ENCODE measurements at regions not wholly inside any gene's neighbourhood (a gene's known extent, or its start where the extent isn't known, plus 50 kb on each side); places are given as distances from the start of the nearest gene placed in this dataset.

DNA sequence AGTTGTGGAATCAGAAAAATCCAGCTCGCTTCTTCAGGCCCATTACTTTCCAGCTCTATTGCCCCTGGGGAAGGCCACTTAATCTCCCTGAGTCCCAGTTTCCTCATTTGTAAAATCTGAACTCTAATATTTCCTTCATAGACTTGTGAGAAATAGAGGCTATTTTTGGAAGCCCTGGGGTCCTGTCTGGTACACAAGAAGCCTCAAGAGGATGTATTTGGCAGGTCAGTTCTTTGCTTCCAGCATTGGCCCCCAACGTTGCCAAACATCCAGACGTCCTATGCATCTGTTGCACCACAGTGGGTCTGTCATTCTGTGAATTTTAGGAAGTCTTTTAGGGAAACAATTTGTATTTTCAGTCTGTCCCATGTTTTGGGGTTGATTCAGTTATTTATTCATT is 525.9 kb downstream of the EBF1 start:
- Histone ChIP-seq H3K4me3 (ENCODE audit: low read depth, low read length, poor library complexity, severe bottlenecking) (no peak overlapping the region), H3K79me2 (ENCODE audit: insufficient read depth, low read length) (no peaks in the 10 kb centered on the region), H2AFZ (ENCODE audit: low read length) (no peak overlapping the region), H3F3A (ENCODE audit: insufficient read depth, low read length) (no peaks in the 10 kb centered on the region), H3K4me2 (ENCODE audit: low read length) (no peak overlapping the region), H3K4me1 (ENCODE audit: insufficient read depth, low read length, severe bottlenecking) (no peaks in the 10 kb centered on the region), H3K9ac (ENCODE audit: low read length) (no peak overlapping the region), H3K27ac (ENCODE audit: low read depth, low read length, poor library complexity, severe bottlenecking) (no peak overlapping the region), H3K9me2 (ENCODE audit: low read depth, low read length) (no peaks in the 10 kb centered on the region), H3K27me3 (ENCODE audit: insufficient read depth, low read length) (no peaks in the 10 kb centered on the region), H3K36me3 (ENCODE audit: insufficient read depth, low read length) (no peaks in the 10 kb centered on the region), H4K20me1 (ENCODE audit: insufficient read depth, low read length) (no peaks in the 10 kb centered on the region), H3K9me3 (ENCODE audit: low read length) (no peaks in the 10 kb centered on the region)
- TF ChIP-seq, protein P1, sequence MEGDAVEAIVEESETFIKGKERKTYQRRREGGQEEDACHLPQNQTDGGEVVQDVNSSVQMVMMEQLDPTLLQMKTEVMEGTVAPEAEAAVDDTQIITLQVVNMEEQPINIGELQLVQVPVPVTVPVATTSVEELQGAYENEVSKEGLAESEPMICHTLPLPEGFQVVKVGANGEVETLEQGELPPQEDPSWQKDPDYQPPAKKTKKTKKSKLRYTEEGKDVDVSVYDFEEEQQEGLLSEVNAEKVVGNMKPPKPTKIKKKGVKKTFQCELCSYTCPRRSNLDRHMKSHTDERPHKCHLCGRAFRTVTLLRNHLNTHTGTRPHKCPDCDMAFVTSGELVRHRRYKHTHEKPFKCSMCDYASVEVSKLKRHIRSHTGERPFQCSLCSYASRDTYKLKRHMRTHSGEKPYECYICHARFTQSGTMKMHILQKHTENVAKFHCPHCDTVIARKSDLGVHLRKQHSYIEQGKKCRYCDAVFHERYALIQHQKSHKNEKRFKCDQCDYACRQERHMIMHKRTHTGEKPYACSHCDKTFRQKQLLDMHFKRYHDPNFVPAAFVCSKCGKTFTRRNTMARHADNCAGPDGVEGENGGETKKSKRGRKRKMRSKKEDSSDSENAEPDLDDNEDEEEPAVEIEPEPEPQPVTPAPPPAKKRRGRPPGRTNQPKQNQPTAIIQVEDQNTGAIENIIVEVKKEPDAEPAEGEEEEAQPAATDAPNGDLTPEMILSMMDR (IDR thresholded peaks at IDR 0.05; ENCODE audit: low read length) = no peak
- TF ChIP-seq EZH2 (IDR thresholded peaks at IDR 0.05; ENCODE audit: borderline replicate concordance, low read length) = no peak

DNA sequence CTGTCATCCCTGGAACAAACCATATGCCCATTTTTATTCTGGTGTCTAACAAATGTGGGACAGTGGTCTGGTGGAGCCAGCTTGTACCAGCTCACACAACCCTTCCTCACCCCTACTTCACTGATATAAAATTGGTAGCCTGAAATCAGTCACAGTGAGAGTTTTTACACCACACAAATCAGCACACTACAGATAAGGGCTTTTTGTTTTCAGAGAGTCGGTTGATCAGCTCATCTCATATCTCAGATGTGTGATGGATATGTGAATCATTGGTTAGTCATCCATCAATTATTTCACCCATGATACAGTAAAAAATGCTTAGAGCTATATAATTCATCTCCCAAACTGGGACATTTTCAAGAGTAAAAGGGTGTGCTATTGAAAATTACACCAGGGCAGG is 529.2 kb downstream of the EBF1 start:
- H3K36me3 ChIP-seq (ENCODE audit: insufficient read depth, low read length) = no peaks in the 10 kb centered on the region
- TF ChIP-seq, protein P1 (IDR thresholded peaks at IDR 0.05; ENCODE audit: low read length) = no peak
- TF ChIP-seq EZH2 (IDR thresholded peaks at IDR 0.05; ENCODE audit: borderline replicate concordance, low read length) = no peak
- no peak overlapping the region for H3K4me3 ChIP-seq (ENCODE audit: low read depth, low read length, poor library complexity, severe bottlenecking)

DNA sequence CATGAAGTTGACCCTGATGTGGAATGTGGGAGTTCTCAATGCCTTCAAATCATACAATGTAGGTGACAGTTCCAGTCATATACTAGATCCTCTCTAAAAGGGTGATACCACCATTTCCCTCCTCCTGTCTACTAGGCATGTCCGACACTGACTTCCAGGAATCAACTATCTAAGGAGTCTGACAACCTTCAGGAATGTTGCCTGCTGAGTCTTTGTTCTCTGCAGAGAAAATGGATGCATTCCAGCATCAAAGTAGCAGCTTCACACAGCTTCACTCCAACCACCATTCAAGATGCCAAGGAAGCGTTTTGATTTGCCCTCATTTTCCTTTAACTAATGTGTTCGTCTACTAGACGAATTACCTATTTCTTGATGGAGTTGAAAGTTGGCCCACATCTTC is 530.2 kb downstream of the EBF1 start:
- Histone ChIP-seq H3K4me3 (ENCODE audit: low read depth, low read length, poor library complexity, severe bottlenecking) (no peak overlapping the region), H3K9ac (ENCODE audit: low read length) (no peak overlapping the region), H3K36me3 (ENCODE audit: insufficient read depth, low read length) (no peaks in the 10 kb centered on the region), H3K4me1 (ENCODE audit: insufficient read depth, low read length, severe bottlenecking) (peaks cover 6% of the 10 kb centered on the region), H4K20me1 (ENCODE audit: insufficient read depth, low read length) (no peaks in the 10 kb centered on the region), H3F3A (ENCODE audit: insufficient read depth, low read length) (no peaks in the 10 kb centered on the region), H3K9me3 (ENCODE audit: low read length) (no peaks in the 10 kb centered on the region), H3K27me3 (ENCODE audit: insufficient read depth, low read length) (no peaks in the 10 kb centered on the region; the same call in 1 of the 2 replicates), H2AFZ (ENCODE audit: low read length) (no peak overlapping the region), H3K27ac (ENCODE audit: low read depth, low read length, poor library complexity, severe bottlenecking) (no peak overlapping the region), H3K79me2 (ENCODE audit: insufficient read depth, low read length) (no peaks in the 10 kb centered on the region), H3K9me2 (ENCODE audit: low read depth, low read length) (no peaks in the 10 kb centered on the region), H3K4me2 (ENCODE audit: low read length) (no peak overlapping the region)
- no peak for TF ChIP-seq EZH2 (IDR thresholded peaks at IDR 0.05; ENCODE audit: borderline replicate concordance, low read length)

More for the DNA sequence above, 529.2 kb downstream of the EBF1 start:
- Histone ChIP-seq H3K27me3 (ENCODE audit: insufficient read depth, low read length) (no peaks in the 10 kb centered on the region; the same call in 1 of the 2 replicates), H3K9ac (ENCODE audit: low read length) (no peak overlapping the region), H3K4me1 (ENCODE audit: insufficient read depth, low read length, severe bottlenecking) (no peaks in the 10 kb centered on the region), H3K4me2 (ENCODE audit: low read length) (no peak overlapping the region), H4K20me1 (ENCODE audit: insufficient read depth, low read length) (no peaks in the 10 kb centered on the region), H2AFZ (ENCODE audit: low read length) (no peak overlapping the region), H3F3A (ENCODE audit: insufficient read depth, low read length) (no peaks in the 10 kb centered on the region), H3K9me2 (ENCODE audit: low read depth, low read length) (no peaks in the 10 kb centered on the region), H3K9me3 (ENCODE audit: low read length) (no peaks in the 10 kb centered on the region), H3K79me2 (ENCODE audit: insufficient read depth, low read length) (no peaks in the 10 kb centered on the region), H3K27ac (ENCODE audit: low read depth, low read length, poor library complexity, severe bottlenecking) (no peak overlapping the region)

- Histone ChIP-seq H3F3A (ENCODE audit: insufficient read depth, low read length) (no peaks in the 10 kb centered on the region), H3K9me3 (ENCODE audit: low read length) (no peaks in the 10 kb centered on the region), H3K9me2 (ENCODE audit: low read depth, low read length) (no peaks in the 10 kb centered on the region), H3K27me3 (ENCODE audit: insufficient read depth, low read length) (no peaks in the 10 kb centered on the region; the same call in 1 of the 2 replicates), H3K79me2 (ENCODE audit: insufficient read depth, low read length) (no peaks in the 10 kb centered on the region), H3K9ac (ENCODE audit: low read length) (no peak overlapping the region), H3K27ac (ENCODE audit: low read depth, low read length, poor library complexity, severe bottlenecking) (no peak overlapping the region), H3K4me2 (ENCODE audit: low read length) (no peak overlapping the region), H3K4me1 (ENCODE audit: insufficient read depth, low read length, severe bottlenecking) (peaks cover 8% of the 10 kb centered on the region), H3K4me3 (ENCODE audit: low read depth, low read length, poor library complexity, severe bottlenecking) (no peak overlapping the region), H2AFZ (ENCODE audit: low read length) (no peak overlapping the region), H4K20me1 (ENCODE audit: insufficient read depth, low read length) (no peaks in the 10 kb centered on the region), H3K36me3 (ENCODE audit: insufficient read depth, low read length) (no peaks in the 10 kb centered on the region)
- TF ChIP-seq, protein P1 (IDR thresholded peaks at IDR 0.05; ENCODE audit: low read length) = no peak
- TF ChIP-seq EZH2 (IDR thresholded peaks at IDR 0.05; ENCODE audit: borderline replicate concordance, low read length) = no peak
These were observed 534.5 kb downstream of the EBF1 start for GRCh38 chr5:158565017-158565789.
